ENCODE measurements at regions not wholly inside any gene's neighbourhood (a gene's known extent, or its start where the extent isn't known, plus 50 kb on each side); places are given as distances from the start of the nearest gene placed in this dataset.

DNA sequence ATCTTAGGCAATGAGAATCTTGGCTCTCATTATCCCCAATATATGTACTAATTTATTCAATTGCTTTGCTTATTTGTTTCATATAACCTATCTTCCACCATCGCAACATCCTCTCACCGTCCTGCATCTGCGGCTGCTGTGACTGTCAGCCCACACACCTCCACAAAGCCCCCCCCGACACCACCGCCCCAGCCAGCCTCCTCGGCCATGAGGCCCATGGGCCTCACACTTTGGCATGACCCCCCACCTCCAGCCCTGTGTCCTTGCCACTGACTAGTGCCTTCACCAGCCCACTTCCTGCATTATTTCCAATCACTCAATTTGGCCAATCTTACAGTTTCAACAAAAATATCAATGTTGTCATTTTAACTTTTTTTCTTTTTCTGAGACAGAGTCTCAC, 60.7 kb upstream of the TOX2 start:
- TF ChIP-seq EP300 (IDR thresholded peaks at IDR 0.05; ENCODE audit: borderline replicate concordance) (no peak), REST (IDR thresholded peaks at IDR 0.05; ENCODE audit: low read depth) (no peak), TCF12 (IDR thresholded peaks at IDR 0.05; ENCODE audit: low read depth) (no peak), MAX (IDR thresholded peaks at IDR 0.05) (no peak), YY1 (IDR thresholded peaks at IDR 0.05; ENCODE audit: low read depth) (no peak)
